ENCODE measurements at regions not wholly inside any gene's neighbourhood (a gene's known extent, or its start where the extent isn't known, plus 50 kb on each side); places are given as distances from the start of the nearest gene placed in this dataset.

GRCh38 chr13:107866032-107866940 is 349.1 kb downstream of the LIG4 start:
- DNase-seq = peak in 35 of 56 donors; percentile 2 to 65 (median 26)

GRCh38 chr13:107865643-107866031 is 349.7 kb downstream of the LIG4 start:
- no peak for DNase-seq

- no peak for DNase-seq
Observed at GRCh38 chr13:107865318-107865575, 350.1 kb downstream of the LIG4 start.

- DNase-seq = peak in 3 of 56 donors; percentile 2 to 11 (median 7)
Observed at GRCh38 chr13:107864543-107865317, 350.6 kb downstream of the LIG4 start.

GRCh38 chr13:107860284-107860683 is 355.1 kb downstream of the LIG4 start:
- DNase-seq = no peak

GRCh38 chr13:107854880-107855279 is 360.5 kb downstream of the LIG4 start:
- DNase-seq = no peak

GRCh38 chr13:107852072-107852471 is 363.3 kb downstream of the LIG4 start:
- DNase-seq = no peak

- DNase-seq = no peak
Observed at GRCh38 chr13:107851670-107852069, 363.7 kb downstream of the LIG4 start.

GRCh38 chr13:107847406-107847805 is 367.9 kb downstream of the LIG4 start:
- DNase-seq = no peak

GRCh38 chr13:107846642-107847041 is 368.7 kb downstream of the LIG4 start:
- no peak for DNase-seq

- DNase-seq = no peak
Observed at GRCh38 chr13:107845911-107846310, 369.4 kb downstream of the LIG4 start.

GRCh38 chr13:107843681-107844080 is 371.7 kb downstream of the LIG4 start:
- DNase-seq = no peak

GRCh38 chr13:107843281-107843680 is 372.1 kb downstream of the LIG4 start:
- DNase-seq = no peak

GRCh38 chr13:107842562-107843180 is 372.7 kb downstream of the LIG4 start:
- DNase-seq = no peak

- DNase-seq = peak in 4 of 56 donors; percentile 0 to 36 (median 8)
Observed at GRCh38 chr13:107838588-107839161, 376.7 kb downstream of the LIG4 start.

GRCh38 chr13:107836685-107837084 is 378.7 kb downstream of the LIG4 start:
- DNase-seq = no peak

- DNase-seq = no peak
Observed at GRCh38 chr13:107835339-107836018, 379.9 kb downstream of the LIG4 start.

GRCh38 chr13:107834717-107835116 is 380.6 kb downstream of the LIG4 start:
- DNase-seq = no peak

GRCh38 chr13:107834281-107834680 is 381.1 kb downstream of the LIG4 start:
- no peak for DNase-seq

GRCh38 chr13:107832500-107833100 is 382.7 kb downstream of the LIG4 start:
- DNase-seq = no peak

- no peak for DNase-seq
Observed at GRCh38 chr13:107830804-107831203, 384.5 kb downstream of the LIG4 start.
